PC-3 (cell line): ENCODE measurements at regions not wholly inside any gene's neighbourhood (a gene's known extent, or its start where the extent isn't known, plus 50 kb on each side); places are given as distances from the start of the nearest gene placed in this dataset.

ENCODE experiments used
- CTCF ChIP-seq: fragments of 300-600 bp; sonication (generic); conservative IDR thresholded peaks from 2 replicates; pipeline ENCODE4 v1.5.1; 2017; ENCODE audit warnings: antibody characterized with exemption, low read depth, mild to moderate bottlenecking, low read length
- EZH2 ChIP-seq: fragments of 300-600 bp; sonication (generic); IDR thresholded peaks from one replicate; pipeline ENCODE4 v1.6.1; 2017; ENCODE audit warnings: antibody characterized with exemption, mild to moderate bottlenecking, low read length; ENCODE audit not compliant: unreplicated experiment

- TF ChIP-seq CTCF: no peak
- TF ChIP-seq EZH2: no peak
Observed at GRCh38 chr2:74063486-74063885, 78.8 kb downstream of the TET3 start.
